B cell (primary cell): ENCODE measurements at regions not wholly inside any gene's neighbourhood (a gene's known extent, or its start where the extent isn't known, plus 50 kb on each side); places are given as distances from the start of the nearest gene placed in this dataset.

Source experiments
- ATAC-seq: fragments of 200-7000 bp; cut with Tn5 transposase; one replicate; pipeline ENCODE4 v1.10.0; 2021; ENCODE audit warnings: low read depth, mild to moderate bottlenecking, moderate number of reproducible peaks, moderate library complexity
- CTCF ChIA-PET: fragments of 350-600 bp; sonication (Branson Sonifier 250); formaldehyde crosslinking; loops from one replicate; lab custom pipeline; 2021; ENCODE audit warnings: antibody characterized with exemption, inconsistent platforms; lab: Charles Lee
- POLR2A ChIA-PET: fragments of 350-600 bp; sonication (Branson Sonifier 250); formaldehyde crosslinking; loops from one replicate; lab custom pipeline; 2021; ENCODE audit warnings: antibody characterized with exemption; lab: Charles Lee
- DNase-seq: peaks from one replicate; pipeline ENCODE4 v3.0.0; 2013
- H2AFZ ChIP-seq: 2 replicates; pipeline ENCODE4 v1.6.1; 2012; ENCODE audit warnings: mild to moderate bottlenecking, low read depth, low read length; ENCODE audit not compliant: insufficient read depth, poor library complexity, severe bottlenecking
- H3K27ac ChIP-seq, 2 donors: 1 replicate in 1 of 2; 2 replicates in 1 of 2; pipeline ENCODE4 v1.5.1; 2012 to 2013; ENCODE audit warnings: low read length in 2 of 2, mild to moderate bottlenecking in 2 of 2, moderate library complexity in 1 of 2
- H3K27me3 ChIP-seq, 4 experiments: fragments of 200-600 bp in 1 of 4; sonication (generic) in 1 of 4; replicated peaks in 1 of 4; 1 replicate in 2 of 4; 2 replicates in 2 of 4; pipeline versions ENCODE4 v1.6.1 to v1.7.0; 2013 to 2016; ENCODE audit warnings: low read length in 3 of 4, mild to moderate bottlenecking in 2 of 4, mixed read lengths in 1 of 4, moderate library complexity in 1 of 4; ENCODE audit not compliant: insufficient read depth in 4 of 4, control insufficient read depth in 3 of 4; ENCODE audit errors: control extremely low read depth in 1 of 4
- H3K36me3 ChIP-seq, 2 experiments: replicated peaks in 1 of 2; 1 replicate in 1 of 2; 2 replicates in 1 of 2; pipeline versions ENCODE4 v1.6.1 to v1.7.1; 2013; ENCODE audit warnings: low read length in 1 of 2; ENCODE audit not compliant: insufficient read depth in 2 of 2, control insufficient read depth in 1 of 2; ENCODE audit errors: control extremely low read depth in 1 of 2, extremely low read depth in 1 of 2
- H3K4me1 ChIP-seq, 2 donors: fragments of 200-600 bp in 1 of 2; sonication (generic) in 1 of 2; 1 replicate in 1 of 2; 2 replicates in 1 of 2; pipeline versions ENCODE4 v1.5.1 to v1.6.1; 2013 to 2017; ENCODE audit warnings: low read length in 2 of 2; ENCODE audit not compliant: control insufficient read depth in 2 of 2, insufficient read depth in 2 of 2
- H3K4me2 ChIP-seq: replicated peaks from 2 replicates; pipeline ENCODE3; 2012; ENCODE audit warnings: mild to moderate bottlenecking, low read depth, low read length; ENCODE audit not compliant: poor library complexity, severe bottlenecking
- H3K4me3 ChIP-seq, 5 experiments: fragments of 200-600 bp in 1 of 5; sonication (generic) in 1 of 5; 1 replicate in 3 of 5; 2 replicates in 2 of 5; pipeline versions ENCODE4 v1.5.1 to v1.7.0; 2011 to 2016; ENCODE audit warnings: low read length in 4 of 5, mild to moderate bottlenecking in 4 of 5, low read depth in 2 of 5, control low read depth in 1 of 5, moderate library complexity in 1 of 5; ENCODE audit not compliant: insufficient read depth in 1 of 5; ENCODE audit errors: control extremely low read depth in 1 of 5, extremely low read depth in 1 of 5
- H3K79me2 ChIP-seq: fragments of 200-600 bp; sonication (generic); one replicate; pipeline ENCODE4 v1.6.0; 2016; ENCODE audit warnings: low read length; ENCODE audit not compliant: control insufficient read depth, insufficient read depth
- H3K9ac ChIP-seq: fragments of 200-600 bp; sonication (generic); 2 replicates; pipeline ENCODE4 v1.6.1; 2017; ENCODE audit warnings: mild to moderate bottlenecking, low read length, moderate library complexity
- H3K9me3 ChIP-seq, 3 donors: one replicate each; pipeline versions ENCODE4 v1.6.1 to v1.7.1; 2013; ENCODE audit warnings: low read length in 2 of 3; ENCODE audit not compliant: control insufficient read depth in 2 of 3, insufficient read depth in 1 of 3; ENCODE audit errors: control extremely low read depth in 1 of 3
- H4K20me1 ChIP-seq: 2 replicates; pipeline ENCODE4 v1.6.0; 2012; ENCODE audit warnings: mild to moderate bottlenecking, low read length; ENCODE audit not compliant: insufficient read depth, control insufficient read depth, poor library complexity, severe bottlenecking
- H3K27ac Mint-ChIP-seq: one replicate; pipeline ENCODE4 v1.8.0; 2021; ENCODE audit warnings: mixed read lengths
- H3K27me3 Mint-ChIP-seq: one replicate; pipeline ENCODE4 v1.8.0; 2021; ENCODE audit warnings: mixed read lengths
- H3K4me1 Mint-ChIP-seq: one replicate; pipeline ENCODE4 v1.8.0; 2021; ENCODE audit warnings: mixed read lengths
- H3K4me3 Mint-ChIP-seq: one replicate; pipeline ENCODE4 v1.8.0; 2021; ENCODE audit warnings: mixed read lengths
- H3K9me3 Mint-ChIP-seq: one replicate; pipeline ENCODE4 v1.8.0; 2022; ENCODE audit warnings: mixed read lengths; ENCODE audit not compliant: insufficient read depth
- CTCF ChIP-seq: fragments of 200-600 bp; IDR thresholded peaks from one replicate; pipeline ENCODE4 v1.8.0; 2022; ENCODE audit warnings: antibody characterized with exemption, mild to moderate bottlenecking
- EZH2 ChIP-seq: IDR thresholded peaks from 2 replicates; pipeline ENCODE4 v1.6.1; 2012; ENCODE audit warnings: borderline replicate concordance, low read depth, mild to moderate bottlenecking, moderate library complexity, low read length; ENCODE audit not compliant: insufficient read depth, poor library complexity, severe bottlenecking
- WGBS: methylation state at CpG from one replicate; pipeline ENCODE4 v1.1.5; 2013; ENCODE audit warnings: missing lambda C conversion rate; ENCODE audit not compliant: insufficient coverage; 5-methylcytosine and 5-hydroxymethylcytosine counted together
- intact Hi-C: fragments of 100-400 bp; cut with micrococcal nuclease; formaldehyde crosslinking; loops from one replicate; pipeline ENCODE4 v1.10.0; 2022

- ChIA-PET POLR2A (no interaction called here), CTCF (no interaction called here)
- no peak for DNase-seq
- H3K27me3 ChIP-seq = no peaks in the 10 kb centered on the region
- no peak overlapping the region for H3K27ac ChIP-seq
- Mint-ChIP-seq H3K9me3 (no peaks in the 10 kb centered on the region), H3K27me3 (peaks cover 5% of the 10 kb centered on the region), H3K27ac (no peak overlapping the region), H3K4me1 (no peaks in the 10 kb centered on the region), H3K4me3 (no peak overlapping the region)
- H2AFZ ChIP-seq = no peak overlapping the region
- no peaks in the 10 kb centered on the region for H3K36me3 ChIP-seq
- WGBS = no CpG with 5 or more reads among the region's 2 CpGs
- H3K79me2 ChIP-seq = no peaks in the 10 kb centered on the region
- no peaks in the 10 kb centered on the region for H3K4me1 ChIP-seq
- intact Hi-C loops = no loop called here
- H3K4me2 ChIP-seq = no peak overlapping the region
- no peak for ATAC-seq
- no peak overlapping the region for H3K4me3 ChIP-seq
- H4K20me1 ChIP-seq = no peaks in the 10 kb centered on the region
- H3K9ac ChIP-seq = no peak overlapping the region
- no peaks in the 10 kb centered on the region for H3K9me3 ChIP-seq
- no peak for TF ChIP-seq CTCF
- no peak for TF ChIP-seq EZH2
Measured at GRCh38 chr13:94764576-94765321, 52.4 kb upstream of the SOX21 start.
